Cardiac fibroblast (primary cell): ENCODE measurements at regions not wholly inside any gene's neighbourhood (a gene's known extent, or its start where the extent isn't known, plus 50 kb on each side); places are given as distances from the start of the nearest gene placed in this dataset.
"Not testable (repeated sequence)": the region's sequence is repeated elsewhere in the genome, so short reads cannot be mapped to it uniquely, and the experiment has no call there.

ENCODE experiments used
- DNase-seq, 2 donors: peaks; one replicate each; pipeline versions ENCODE4 v3.0.0 to v3.0.0-alpha.2; 2010; ENCODE audit warnings: low read depth in 2 of 2
- H3K4me3 ChIP-seq, 2 donors: replicated peaks in 1 of 2; 1 replicate in 1 of 2; 2 replicates in 1 of 2; pipeline ENCODE4 v1.5.1; 2011; ENCODE audit warnings: low read depth in 2 of 2, low read length in 2 of 2, mild to moderate bottlenecking in 2 of 2, moderate library complexity in 1 of 2
- CTCF ChIP-seq: IDR thresholded peaks from one replicate; pipeline ENCODE4 v1.5.1; 2011; ENCODE audit warnings: low read depth, mild to moderate bottlenecking, low read length, inconsistent platforms

- DNase-seq = peak in 1 of 2 donors; percentile 12
- TF ChIP-seq CTCF = no peak
- H3K4me3 ChIP-seq = no peak overlapping the region
These were observed 79.0 kb upstream of the MAP10 start for GRCh38 chr1:232726048-232726779.

GRCh38 chr1:232728507-232729263 is 76.5 kb upstream of the MAP10 start:
- DNase-seq = peak; percentile 58 to 67
- no peak for TF ChIP-seq CTCF
- H3K4me3 ChIP-seq = no peak overlapping the region

GRCh38 chr1:232732344-232732910 is 72.8 kb upstream of the MAP10 start:
- H3K4me3 ChIP-seq = no peak overlapping the region
- no peak for DNase-seq
- no peak for TF ChIP-seq CTCF

GRCh38 chr1:232737917-232738316 is 67.3 kb upstream of the MAP10 start:
- DNase-seq = no peak
- TF ChIP-seq CTCF = no peak
- no peak overlapping the region for H3K4me3 ChIP-seq

- no peak for TF ChIP-seq CTCF
- no peak for DNase-seq
- H3K4me3 ChIP-seq = no peak overlapping the region
These were observed 61.2 kb upstream of the MAP10 start for GRCh38 chr1:232743999-232744398.

- DNase-seq = no peak
- no peak overlapping the region for H3K4me3 ChIP-seq
- TF ChIP-seq CTCF = no peak
These were observed 60.4 kb upstream of the MAP10 start for GRCh38 chr1:232744847-232745246.

- H3K4me3 ChIP-seq = not testable (repeated sequence)
- DNase-seq = peak in 1 of 2 donors; percentile 50
These were observed 59.5 kb upstream of the MAP10 start for GRCh38 chr1:232745698-232746097.
